ENCODE measurements at regions not wholly inside any gene's neighbourhood (a gene's known extent, or its start where the extent isn't known, plus 50 kb on each side); places are given as distances from the start of the nearest gene placed in this dataset.

GRCh38 chr3:139737682-139738361 is 60.0 kb upstream of the NMNAT3 start:
- no peak for TF ChIP-seq CTCF (IDR thresholded peaks at IDR 0.05)
- no peak for TF ChIP-seq ZNF396 (CRISPR knock-in tag; IDR thresholded peaks at IDR 0.05; ENCODE audit: borderline replicate concordance)
- TF ChIP-seq ETV6 (CRISPR knock-in tag; IDR thresholded peaks at IDR 0.05) = no peak
- no peak for TF ChIP-seq ESRRA (CRISPR knock-in tag; IDR thresholded peaks at IDR 0.05; ENCODE audit: borderline replicate concordance)
- no peak for TF ChIP-seq JUN (CRISPR knock-in tag; IDR thresholded peaks at IDR 0.05)
- TF ChIP-seq MLX (CRISPR knock-in tag; IDR thresholded peaks at IDR 0.05) = no peak
- no peak for TF ChIP-seq ARID4B (CRISPR knock-in tag; IDR thresholded peaks at IDR 0.05; ENCODE audit: borderline replicate concordance)
- no peak for TF ChIP-seq USF1 (CRISPR knock-in tag; IDR thresholded peaks at IDR 0.05)
- no peak for TF ChIP-seq PRRX2 (CRISPR knock-in tag; IDR thresholded peaks at IDR 0.05)
- no peak for TF ChIP-seq E2F5 (CRISPR knock-in tag; IDR thresholded peaks at IDR 0.05)
- no peak for TF ChIP-seq CREB1 (CRISPR knock-in tag; IDR thresholded peaks at IDR 0.05)
- no peak for TF ChIP-seq ZNF263 (CRISPR knock-in tag; IDR thresholded peaks at IDR 0.05; ENCODE audit: low read depth)

Data from WTC11 (cell line).